ENCODE measurements at regions not wholly inside any gene's neighbourhood (a gene's known extent, or its start where the extent isn't known, plus 50 kb on each side); places are given as distances from the start of the nearest gene placed in this dataset.

DNA sequence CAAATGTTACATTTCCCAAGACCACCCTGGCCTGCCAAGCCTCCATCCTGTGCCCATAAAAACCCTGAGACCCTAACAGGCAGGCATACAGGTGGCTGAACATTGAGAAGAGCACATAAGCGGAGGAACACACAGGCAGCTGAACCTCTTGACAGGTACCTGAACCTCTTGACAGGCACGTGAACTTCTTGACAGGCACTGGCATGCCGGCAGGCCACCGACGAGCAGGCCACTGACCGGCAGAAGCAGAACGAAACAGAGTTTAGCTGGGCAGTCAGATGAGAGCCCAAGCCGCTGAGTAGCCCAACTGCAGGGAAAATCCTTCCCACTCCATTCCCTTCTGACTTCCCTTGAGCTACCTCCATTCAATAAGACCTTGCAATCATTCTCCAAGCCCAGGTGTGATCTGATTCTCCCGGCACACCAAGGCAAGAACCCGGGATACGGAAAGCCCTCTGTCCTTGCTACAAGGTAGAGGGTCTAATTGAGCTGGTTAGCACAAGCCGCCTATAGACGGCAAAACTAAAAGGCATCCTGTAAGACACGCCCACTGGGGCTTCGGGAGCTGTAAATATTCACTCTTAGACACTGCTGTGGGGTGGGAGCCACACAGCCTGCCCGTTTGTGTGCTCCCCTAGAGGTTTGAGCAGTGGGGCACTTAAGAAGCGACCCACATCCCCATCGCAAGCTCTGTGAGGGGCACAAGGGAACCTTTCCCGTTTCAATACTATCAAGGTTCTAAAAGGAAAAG, 2613.9 kb upstream of the PCDH20 start:
- no peak overlapping the region for H3K4me3 ChIP-seq (ENCODE audit: low read length, poor library complexity, severe bottlenecking)
- no peak overlapping the region for H2AFZ ChIP-seq (ENCODE audit: low read length)
- H3F3A ChIP-seq (ENCODE audit: low read depth), result no peaks in the 10 kb centered on the region
- H3K9me3 ChIP-seq (ENCODE audit: insufficient read depth, low read depth, low read length), result no peaks in the 10 kb centered on the region
- no peaks in the 10 kb centered on the region for H3K27me3 ChIP-seq (ENCODE audit: insufficient read depth, low read length, poor library complexity, severe bottlenecking)
- no peaks in the 10 kb centered on the region for H3K9me2 ChIP-seq (replicated peaks; ENCODE audit: low read depth, low read length)
- no peaks in the 10 kb centered on the region for H3K36me3 ChIP-seq (ENCODE audit: insufficient read depth, low read length)
- TF ChIP-seq CTCF (conservative IDR thresholded peaks at IDR 0.05; ENCODE audit: low read length) (no peak), EZH2phosphoT487 (IDR thresholded peaks at IDR 0.05; ENCODE audit: borderline replicate concordance) (no peak)
- no peak overlapping the region for H3K4me2 ChIP-seq (ENCODE audit: low read depth, low read length, poor library complexity, severe bottlenecking)
- no peaks in the 10 kb centered on the region for H3K4me1 ChIP-seq (ENCODE audit: insufficient read depth, low read length, poor library complexity, severe bottlenecking)
- no peaks in the 10 kb centered on the region for H3K79me2 ChIP-seq (ENCODE audit: insufficient read depth, low read length)
- H3K9ac ChIP-seq (ENCODE audit: low read depth, low read length, poor library complexity, severe bottlenecking), result no peak overlapping the region
- no peaks in the 10 kb centered on the region for H4K20me1 ChIP-seq (ENCODE audit: insufficient read depth, low read length, poor library complexity, severe bottlenecking)

DNA sequence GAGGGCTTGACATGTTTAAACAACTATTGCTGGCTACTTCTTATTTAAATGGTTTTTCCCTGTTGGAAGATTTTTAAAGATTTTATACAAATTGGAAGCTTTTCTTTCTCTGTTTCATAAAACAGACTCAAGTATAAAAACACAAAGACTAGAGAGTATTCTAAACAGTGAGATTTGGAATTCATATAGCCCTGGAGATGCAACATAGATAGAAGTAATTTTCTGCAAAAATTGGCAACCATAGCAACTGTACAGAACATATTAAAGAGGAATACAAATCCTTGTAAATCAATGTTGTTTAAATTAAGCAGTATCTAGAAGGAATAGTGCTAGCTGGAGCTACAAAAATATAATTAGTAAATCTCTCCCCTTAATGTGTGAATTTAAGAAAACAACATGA, 2612.9 kb upstream of the PCDH20 start:
- H3K9me3 ChIP-seq (ENCODE audit: insufficient read depth, low read depth, low read length), result no peaks in the 10 kb centered on the region
- H4K20me1 ChIP-seq (ENCODE audit: insufficient read depth, low read length, poor library complexity, severe bottlenecking), result no peaks in the 10 kb centered on the region
- no peaks in the 10 kb centered on the region for H3F3A ChIP-seq (ENCODE audit: low read depth)
- H3K4me2 ChIP-seq (ENCODE audit: low read depth, low read length, poor library complexity, severe bottlenecking), result no peak overlapping the region
- H3K36me3 ChIP-seq (ENCODE audit: insufficient read depth, low read length), result no peaks in the 10 kb centered on the region
- H3K9me2 ChIP-seq (replicated peaks; ENCODE audit: low read depth, low read length), result no peaks in the 10 kb centered on the region
- H3K9ac ChIP-seq (ENCODE audit: low read depth, low read length, poor library complexity, severe bottlenecking), result no peak overlapping the region
- H3K27me3 ChIP-seq (ENCODE audit: insufficient read depth, low read length, poor library complexity, severe bottlenecking), result no peaks in the 10 kb centered on the region
- H3K79me2 ChIP-seq (ENCODE audit: insufficient read depth, low read length), result no peaks in the 10 kb centered on the region
- no peak overlapping the region for H3K4me3 ChIP-seq (ENCODE audit: low read length, poor library complexity, severe bottlenecking)
- H2AFZ ChIP-seq (ENCODE audit: low read length), result no peak overlapping the region
- H3K4me1 ChIP-seq (ENCODE audit: insufficient read depth, low read length, poor library complexity, severe bottlenecking), result no peaks in the 10 kb centered on the region
- TF ChIP-seq CTCF (conservative IDR thresholded peaks at IDR 0.05; ENCODE audit: low read length), result no peak
- no peak for TF ChIP-seq EZH2phosphoT487 (IDR thresholded peaks at IDR 0.05; ENCODE audit: borderline replicate concordance)

GRCh38 chr13:64020126-64020525, 2604.5 kb upstream of the PCDH20 start:
- no peak overlapping the region for H3K4me3 ChIP-seq (ENCODE audit: low read length, poor library complexity, severe bottlenecking)
- no peaks in the 10 kb centered on the region for H3F3A ChIP-seq (ENCODE audit: low read depth)
- no peaks in the 10 kb centered on the region for H4K20me1 ChIP-seq (ENCODE audit: insufficient read depth, low read length, poor library complexity, severe bottlenecking)
- no peaks in the 10 kb centered on the region for H3K79me2 ChIP-seq (ENCODE audit: insufficient read depth, low read length)
- no peaks in the 10 kb centered on the region for H3K9me2 ChIP-seq (replicated peaks; ENCODE audit: low read depth, low read length)
- no peaks in the 10 kb centered on the region for H3K4me1 ChIP-seq (ENCODE audit: insufficient read depth, low read length, poor library complexity, severe bottlenecking)
- no peaks in the 10 kb centered on the region for H3K9me3 ChIP-seq (ENCODE audit: insufficient read depth, low read depth, low read length)
- no peaks in the 10 kb centered on the region for H3K36me3 ChIP-seq (ENCODE audit: insufficient read depth, low read length)
- no peaks in the 10 kb centered on the region for H3K27me3 ChIP-seq (ENCODE audit: insufficient read depth, low read length, poor library complexity, severe bottlenecking)
- H3K4me2 ChIP-seq (ENCODE audit: low read depth, low read length, poor library complexity, severe bottlenecking), result no peak overlapping the region
- TF ChIP-seq EZH2phosphoT487 (IDR thresholded peaks at IDR 0.05; ENCODE audit: borderline replicate concordance) (no peak), CTCF (conservative IDR thresholded peaks at IDR 0.05; ENCODE audit: low read length) (no peak)
- H3K9ac ChIP-seq (ENCODE audit: low read depth, low read length, poor library complexity, severe bottlenecking), result no peak overlapping the region
- H2AFZ ChIP-seq (ENCODE audit: low read length), result no peak overlapping the region

All from Loucy (cell line).